Fibroblast of mammary gland (primary cell): ENCODE measurements at regions not wholly inside any gene's neighbourhood (a gene's known extent, or its start where the extent isn't known, plus 50 kb on each side); places are given as distances from the start of the nearest gene placed in this dataset.
A peak's percentile ranks its signal among the peaks of the same experiment; 100 is the strongest.

ENCODE experiments used
- DNase-seq: peaks from one replicate; pipeline ENCODE4 v3.0.0-alpha.2; 2010; ENCODE audit warnings: low read depth
- H3K4me3 ChIP-seq: 2 replicates; pipeline ENCODE4 v1.5.1; 2011; ENCODE audit warnings: low read depth, mild to moderate bottlenecking, low read length, moderate library complexity; ENCODE audit not compliant: control insufficient read depth
- TF ChIP-seq, protein P1 (sequence below): conservative IDR thresholded peaks from 2 replicates; pipeline ENCODE4 v1.5.1; 2011; ENCODE audit warnings: low read depth, low read length, inconsistent platforms; ENCODE audit not compliant: control insufficient read depth, insufficient read depth

DNA sequence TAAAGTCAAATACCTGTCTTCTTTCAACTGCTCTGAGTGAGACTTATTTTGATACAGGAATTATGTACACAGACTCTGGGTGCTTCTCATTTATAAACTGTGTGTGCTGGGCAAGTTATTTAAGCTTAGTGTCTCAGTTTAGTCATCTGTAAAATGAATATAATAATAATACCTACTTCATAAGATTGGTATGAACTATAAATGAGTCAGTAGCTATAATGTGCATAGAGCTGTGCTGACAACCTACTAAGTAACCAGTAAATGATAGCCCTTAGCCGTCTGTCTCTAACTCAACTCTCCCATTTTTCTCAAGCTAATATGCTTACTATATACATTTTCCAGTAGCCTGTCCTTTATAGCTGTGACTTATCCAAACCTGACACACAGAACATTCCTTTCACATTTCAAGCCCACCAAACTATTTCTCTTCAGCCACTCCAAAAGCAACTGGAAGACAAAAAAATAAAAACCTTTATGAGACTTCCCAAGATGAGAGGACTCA lies 319.8 kb downstream of the ETAA1 start:
- TF ChIP-seq, protein P1, sequence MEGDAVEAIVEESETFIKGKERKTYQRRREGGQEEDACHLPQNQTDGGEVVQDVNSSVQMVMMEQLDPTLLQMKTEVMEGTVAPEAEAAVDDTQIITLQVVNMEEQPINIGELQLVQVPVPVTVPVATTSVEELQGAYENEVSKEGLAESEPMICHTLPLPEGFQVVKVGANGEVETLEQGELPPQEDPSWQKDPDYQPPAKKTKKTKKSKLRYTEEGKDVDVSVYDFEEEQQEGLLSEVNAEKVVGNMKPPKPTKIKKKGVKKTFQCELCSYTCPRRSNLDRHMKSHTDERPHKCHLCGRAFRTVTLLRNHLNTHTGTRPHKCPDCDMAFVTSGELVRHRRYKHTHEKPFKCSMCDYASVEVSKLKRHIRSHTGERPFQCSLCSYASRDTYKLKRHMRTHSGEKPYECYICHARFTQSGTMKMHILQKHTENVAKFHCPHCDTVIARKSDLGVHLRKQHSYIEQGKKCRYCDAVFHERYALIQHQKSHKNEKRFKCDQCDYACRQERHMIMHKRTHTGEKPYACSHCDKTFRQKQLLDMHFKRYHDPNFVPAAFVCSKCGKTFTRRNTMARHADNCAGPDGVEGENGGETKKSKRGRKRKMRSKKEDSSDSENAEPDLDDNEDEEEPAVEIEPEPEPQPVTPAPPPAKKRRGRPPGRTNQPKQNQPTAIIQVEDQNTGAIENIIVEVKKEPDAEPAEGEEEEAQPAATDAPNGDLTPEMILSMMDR, result no peak

DNA sequence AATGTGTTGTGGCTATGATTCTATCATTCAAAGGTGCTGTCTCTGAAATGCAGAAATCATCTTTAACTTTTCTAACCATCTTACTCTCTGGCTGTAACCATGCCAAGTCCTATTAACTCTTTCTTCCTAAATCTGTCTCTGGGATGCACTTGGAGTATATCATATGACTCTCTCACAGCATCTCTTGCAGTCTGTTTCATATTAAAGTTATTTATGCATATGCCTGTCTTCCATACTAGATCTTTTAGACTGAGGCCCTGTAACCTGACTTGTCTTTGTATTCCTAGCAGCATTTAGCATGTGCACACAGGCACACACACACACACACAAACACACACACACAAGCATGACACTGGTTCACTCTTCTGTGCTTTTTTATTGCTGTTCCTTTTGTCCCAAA lies 320.6 kb downstream of the ETAA1 start:
- TF ChIP-seq, protein P1, result no peak
- no peak overlapping the region for H3K4me3 ChIP-seq
- peak; percentile 6 for DNase-seq

More for the DNA sequence above, 319.8 kb downstream of the ETAA1 start:
- no peak overlapping the region for H3K4me3 ChIP-seq
- DNase-seq, result peak; percentile 39

DNA sequence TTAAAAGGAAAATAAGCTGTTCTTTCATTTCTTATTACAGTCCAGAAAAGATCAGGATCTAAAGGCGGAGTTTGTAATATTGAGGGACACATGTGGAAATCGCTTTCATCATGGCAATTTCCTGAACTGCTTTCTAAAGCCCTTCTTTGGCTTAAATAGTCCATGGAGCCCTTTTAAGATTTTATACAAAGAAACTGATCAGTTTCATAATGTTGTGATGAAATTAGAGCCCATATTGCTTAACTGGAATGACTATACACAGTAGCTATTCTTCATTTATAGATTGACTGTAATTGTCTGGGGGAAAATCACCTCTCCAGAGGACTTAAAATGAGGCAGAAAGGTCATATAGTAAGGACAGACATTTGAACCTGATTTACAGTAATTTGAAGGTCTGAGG lies 322.2 kb downstream of the ETAA1 start:
- TF ChIP-seq, protein P1, result no peak
- no peak overlapping the region for H3K4me3 ChIP-seq
- DNase-seq, result peak; percentile 23

DNA sequence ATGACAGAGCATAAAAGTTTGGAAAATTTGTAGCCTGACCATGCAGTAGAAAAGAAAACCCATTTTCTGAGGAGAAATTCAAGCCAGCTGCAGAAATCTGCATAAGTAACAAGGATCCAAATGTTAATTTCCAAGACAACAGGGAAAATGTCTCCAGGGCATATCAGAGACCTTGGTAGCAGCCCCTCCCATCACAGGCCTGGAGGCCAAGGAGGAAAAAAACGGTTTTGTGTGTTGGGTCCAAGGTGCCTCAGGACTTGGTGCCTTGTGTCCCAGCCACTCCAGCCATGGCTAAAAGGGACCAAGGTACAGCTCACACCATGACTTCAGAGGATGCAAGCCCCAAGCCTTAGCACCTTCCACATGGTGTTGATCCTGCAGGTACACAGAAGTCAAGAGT lies 324.4 kb downstream of the ETAA1 start:
- no peak for DNase-seq
- TF ChIP-seq, protein P1, result no peak
- no peak overlapping the region for H3K4me3 ChIP-seq

DNA sequence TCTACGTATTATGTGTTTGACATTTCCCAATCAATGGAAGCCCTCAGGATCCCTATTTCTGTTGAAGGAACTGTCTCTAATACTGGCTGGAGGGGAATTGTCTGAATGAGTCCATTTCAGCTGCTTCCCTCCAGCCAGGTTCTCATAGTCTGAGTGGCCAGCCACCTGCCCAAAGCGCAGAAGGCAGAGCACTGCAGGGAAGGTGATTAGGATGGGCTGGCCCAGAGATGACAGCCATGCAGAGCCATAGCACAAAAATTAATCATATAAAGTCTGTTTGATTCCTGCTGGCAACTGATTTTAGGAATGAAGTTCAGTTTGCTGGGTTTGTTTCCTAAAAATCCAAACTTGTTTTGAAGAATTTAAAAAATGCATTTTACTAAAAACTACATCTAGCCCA lies 327.1 kb downstream of the ETAA1 start:
- no peak overlapping the region for H3K4me3 ChIP-seq
- TF ChIP-seq, protein P1, result no peak
- DNase-seq, result no peak

DNA sequence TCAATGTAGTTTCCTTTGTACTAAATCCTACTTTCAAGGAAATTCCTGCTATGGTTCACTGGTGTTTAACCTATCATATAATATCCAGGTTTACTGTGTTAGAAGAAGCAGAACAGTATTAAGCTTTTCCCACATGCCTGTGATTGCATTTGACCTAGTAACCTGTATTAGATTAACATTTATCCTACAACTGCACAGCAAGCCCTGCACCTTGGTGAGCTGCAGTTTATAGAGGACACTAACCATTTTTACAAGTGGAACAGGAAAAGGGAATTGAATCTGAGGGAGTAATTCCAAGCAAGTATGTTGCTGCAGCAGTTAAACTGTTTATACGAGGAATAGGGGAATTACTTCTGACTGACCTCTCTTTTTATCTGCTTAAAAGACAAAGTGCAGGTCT lies 328.6 kb downstream of the ETAA1 start:
- TF ChIP-seq, protein P1, result no peak
- no peak overlapping the region for H3K4me3 ChIP-seq
- no peak for DNase-seq

DNA sequence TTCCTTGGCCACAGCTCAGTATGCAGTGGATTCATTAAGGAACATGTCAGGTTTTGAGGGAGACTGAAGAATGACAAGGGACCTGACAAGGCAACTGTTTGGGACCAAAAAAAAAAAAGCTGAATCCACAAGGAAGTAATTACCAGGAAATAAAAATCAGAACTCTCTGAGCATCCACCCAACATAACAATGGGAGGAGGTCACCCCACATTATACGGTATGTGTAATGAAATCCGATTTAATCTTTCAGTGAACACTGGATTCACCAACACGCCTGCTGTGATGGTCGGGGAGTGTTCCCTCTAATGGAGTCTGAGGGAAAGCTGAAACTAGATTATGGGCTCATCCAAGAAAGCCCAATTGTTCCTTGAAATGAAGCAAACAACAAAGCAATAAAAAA lies 329.3 kb downstream of the ETAA1 start:
- TF ChIP-seq, protein P1, result no peak
- no peak for DNase-seq
- no peak overlapping the region for H3K4me3 ChIP-seq
